ENCODE measurements at regions not wholly inside any gene's neighbourhood (a gene's known extent, or its start where the extent isn't known, plus 50 kb on each side); places are given as distances from the start of the nearest gene placed in this dataset.
A peak's percentile ranks its signal among the peaks of the same experiment; 100 is the strongest.

GRCh38 chr12:24198070-24198469, 248.6 kb upstream of the SOX5 start:
- DNase-seq = peak; percentile 33

GRCh38 chr12:24197532-24197931, 248.1 kb upstream of the SOX5 start:
- DNase-seq = peak; percentile 58

GRCh38 chr12:24195063-24195462, 245.6 kb upstream of the SOX5 start:
- no peak for DNase-seq

GRCh38 chr12:24191117-24191516, 241.6 kb upstream of the SOX5 start:
- no peak for DNase-seq

- no peak for DNase-seq
Measured at GRCh38 chr12:24185782-24186181, 236.3 kb upstream of the SOX5 start.

- DNase-seq = no peak
Measured at GRCh38 chr12:24177889-24178288, 228.4 kb upstream of the SOX5 start.

GRCh38 chr12:24175929-24176328, 226.5 kb upstream of the SOX5 start:
- DNase-seq = no peak

- no peak for DNase-seq
Measured at GRCh38 chr12:24175284-24175683, 225.8 kb upstream of the SOX5 start.

- peak; percentile 53 for DNase-seq
Measured at GRCh38 chr12:24173067-24173466, 223.6 kb upstream of the SOX5 start.

GRCh38 chr12:24172773-24173066, 223.2 kb upstream of the SOX5 start:
- DNase-seq = peak; percentile 4

GRCh38 chr12:24172031-24172772, 222.7 kb upstream of the SOX5 start:
- DNase-seq = no peak

- no peak for DNase-seq
Measured at GRCh38 chr12:24155042-24155441, 205.6 kb upstream of the SOX5 start.

GRCh38 chr12:24153079-24153478, 203.6 kb upstream of the SOX5 start:
- DNase-seq = peak; percentile 7

- DNase-seq = no peak
Measured at GRCh38 chr12:24152270-24152669, 202.8 kb upstream of the SOX5 start.

- no peak for DNase-seq
Measured at GRCh38 chr12:24143928-24144327, 194.5 kb upstream of the SOX5 start.

- peak; percentile 45 for DNase-seq
Measured at GRCh38 chr12:24139035-24139434, 189.6 kb upstream of the SOX5 start.

- DNase-seq = peak; percentile 8
Measured at GRCh38 chr12:24138041-24138440, 188.6 kb upstream of the SOX5 start.

GRCh38 chr12:24135158-24135850, 185.8 kb upstream of the SOX5 start:
- no peak for DNase-seq

GRCh38 chr12:24134092-24134491, 184.6 kb upstream of the SOX5 start:
- DNase-seq = no peak

GRCh38 chr12:24133384-24133783, 183.9 kb upstream of the SOX5 start:
- DNase-seq = peak; percentile 17

- no peak for DNase-seq
Measured at GRCh38 chr12:24127919-24128721, 178.7 kb upstream of the SOX5 start.

- no peak for DNase-seq
Measured at GRCh38 chr12:24125280-24125679, 175.8 kb upstream of the SOX5 start.

GRCh38 chr12:24121911-24122310, 172.4 kb upstream of the SOX5 start:
- DNase-seq = no peak

- DNase-seq = no peak
Measured at GRCh38 chr12:24118668-24119067, 169.2 kb upstream of the SOX5 start.
